HEK293 (cell line): ENCODE measurements at regions not wholly inside any gene's neighbourhood (a gene's known extent, or its start where the extent isn't known, plus 50 kb on each side); places are given as distances from the start of the nearest gene placed in this dataset.

ENCODE experiments used
- CTCF ChIA-PET: fragments of 350-600 bp; formaldehyde crosslinking; extraction: SDS; loops from one replicate; lab custom pipeline; 2021; ENCODE audit warnings: antibody characterized with exemption; lab: Yijun Ruan, JAX
- POLR2A ChIA-PET: fragments of 300-600 bp; formaldehyde crosslinking; extraction: SDS; loops from one replicate; lab custom pipeline; 2020; ENCODE audit warnings: antibody characterized with exemption, inconsistent platforms; lab: Yijun Ruan, JAX
- H3K27ac ChIP-seq: fragments of 200-500 bp; sonication (Bioruptor generic); 2 replicates; pipeline ENCODE4 v1.5.1; 2014; ENCODE audit warnings: low read depth, low read length, control low read depth, inconsistent platforms; ENCODE audit errors: extremely low read depth
- H3K36me3 ChIP-seq, 2 experiments: fragments of 200-500 bp in 1 of 2; sonication (Bioruptor generic) in 1 of 2; 1 replicate in 1 of 2; 2 replicates in 1 of 2; pipeline ENCODE4 v1.5.1; 2014 to 2017; ENCODE audit warnings: inconsistent platforms in 2 of 2, low read length in 2 of 2; ENCODE audit not compliant: control insufficient read depth in 2 of 2, insufficient read depth in 1 of 2
- H3K4me1 ChIP-seq: fragments of 200-500 bp; sonication (Bioruptor generic); 2 replicates; pipeline ENCODE4 v1.5.1; 2014; ENCODE audit warnings: mild to moderate bottlenecking, low read length, inconsistent platforms; ENCODE audit not compliant: control insufficient read depth, insufficient read depth
- H3K4me3 ChIP-seq: 2 replicates; pipeline ENCODE4 v1.5.1; 2011; ENCODE audit warnings: low read depth, mild to moderate bottlenecking, control low read depth, low read length, moderate library complexity
- H3K9me3 ChIP-seq: fragments of 200-500 bp; sonication (Bioruptor generic); 2 replicates; pipeline ENCODE4 v1.5.1; 2014; ENCODE audit warnings: low read depth, low read length, inconsistent platforms; ENCODE audit not compliant: control insufficient read depth, insufficient read depth
- GLI2 ChIP-seq: fragments of 450-650 bp; formaldehyde crosslinking; IDR thresholded peaks from 2 replicates; pipeline ENCODE4; 2017; ENCODE audit warnings: missing biosample characterization, missing genetic modification characterization, low read depth, borderline replicate concordance
- KLF1 ChIP-seq: fragments of 450-650 bp; formaldehyde crosslinking; IDR thresholded peaks from 2 replicates; pipeline ENCODE4 v1.5.1; 2016; ENCODE audit warnings: missing biosample characterization, missing genetic modification characterization
- SP3 ChIP-seq: fragments of 450-650 bp; formaldehyde crosslinking; IDR thresholded peaks from 2 replicates; pipeline ENCODE4 v1.5.1; 2016; ENCODE audit warnings: missing biosample characterization, missing genetic modification characterization
- ZBTB7A ChIP-seq: fragments of 450-650 bp; formaldehyde crosslinking; IDR thresholded peaks from 2 replicates; pipeline ENCODE4 v1.5.1; 2016; ENCODE audit warnings: low read depth, missing biosample characterization, missing genetic modification characterization
- ZNF221 ChIP-seq: fragments of 450-650 bp; formaldehyde crosslinking; IDR thresholded peaks from 2 replicates; pipeline ENCODE4 v1.5.1; 2017; ENCODE audit warnings: missing biosample characterization, missing genetic modification characterization, borderline replicate concordance
- ZNF37A ChIP-seq: fragments of 450-650 bp; IDR thresholded peaks from 2 replicates; pipeline ENCODE4 v1.5.1; 2018; ENCODE audit warnings: missing biosample characterization, missing genetic modification characterization
- ZNF48 ChIP-seq: fragments of 450-650 bp; formaldehyde crosslinking; IDR thresholded peaks from 2 replicates; pipeline ENCODE4 v1.5.1; 2016; ENCODE audit warnings: missing biosample characterization, missing genetic modification characterization
- ZNF560 ChIP-seq: fragments of 450-650 bp; formaldehyde crosslinking; IDR thresholded peaks from 2 replicates; pipeline ENCODE4 v1.5.1; 2017; ENCODE audit warnings: missing biosample characterization, missing genetic modification characterization, borderline replicate concordance
- ZNF639 ChIP-seq: fragments of 450-650 bp; formaldehyde crosslinking; IDR thresholded peaks from 2 replicates; pipeline ENCODE4 v1.5.1; 2016; ENCODE audit warnings: missing biosample characterization, missing genetic modification characterization
- ZNF660 ChIP-seq: fragments of 450-650 bp; IDR thresholded peaks from 2 replicates; pipeline ENCODE4 v1.5.1; 2018; ENCODE audit warnings: missing biosample characterization, mild to moderate bottlenecking, missing genetic modification characterization
- ZNF704 ChIP-seq: fragments of 450-650 bp; formaldehyde crosslinking; IDR thresholded peaks from 2 replicates; pipeline ENCODE4 v1.5.1; 2016; ENCODE audit warnings: missing biosample characterization, missing genetic modification characterization
- ZNF747 ChIP-seq: fragments of 450-650 bp; formaldehyde crosslinking; IDR thresholded peaks from 2 replicates; pipeline ENCODE4 v1.5.1; 2016; ENCODE audit warnings: missing biosample characterization, missing genetic modification characterization
- ZSCAN5A ChIP-seq: fragments of 450-650 bp; formaldehyde crosslinking; IDR thresholded peaks from 2 replicates; pipeline ENCODE4 v1.5.1; 2016; ENCODE audit warnings: missing biosample characterization, missing genetic modification characterization
- TF ChIP-seq, protein P1 (sequence below): fragments of 450-650 bp; formaldehyde crosslinking; IDR thresholded peaks from 2 replicates; pipeline ENCODE4 v1.5.1; 2016; ENCODE audit warnings: missing biosample characterization, missing genetic modification characterization, borderline replicate concordance
- TF ChIP-seq, protein P2 (sequence below): fragments of 450-650 bp; formaldehyde crosslinking; IDR thresholded peaks from 2 replicates; pipeline ENCODE4 v1.5.1; 2017; ENCODE audit warnings: missing biosample characterization, missing genetic modification characterization
- TF ChIP-seq, protein P3 (sequence below): fragments of 450-650 bp; formaldehyde crosslinking; IDR thresholded peaks from 2 replicates; pipeline ENCODE4 v1.5.1; 2016; ENCODE audit warnings: missing biosample characterization, missing genetic modification characterization

- TF ChIP-seq, protein P1, sequence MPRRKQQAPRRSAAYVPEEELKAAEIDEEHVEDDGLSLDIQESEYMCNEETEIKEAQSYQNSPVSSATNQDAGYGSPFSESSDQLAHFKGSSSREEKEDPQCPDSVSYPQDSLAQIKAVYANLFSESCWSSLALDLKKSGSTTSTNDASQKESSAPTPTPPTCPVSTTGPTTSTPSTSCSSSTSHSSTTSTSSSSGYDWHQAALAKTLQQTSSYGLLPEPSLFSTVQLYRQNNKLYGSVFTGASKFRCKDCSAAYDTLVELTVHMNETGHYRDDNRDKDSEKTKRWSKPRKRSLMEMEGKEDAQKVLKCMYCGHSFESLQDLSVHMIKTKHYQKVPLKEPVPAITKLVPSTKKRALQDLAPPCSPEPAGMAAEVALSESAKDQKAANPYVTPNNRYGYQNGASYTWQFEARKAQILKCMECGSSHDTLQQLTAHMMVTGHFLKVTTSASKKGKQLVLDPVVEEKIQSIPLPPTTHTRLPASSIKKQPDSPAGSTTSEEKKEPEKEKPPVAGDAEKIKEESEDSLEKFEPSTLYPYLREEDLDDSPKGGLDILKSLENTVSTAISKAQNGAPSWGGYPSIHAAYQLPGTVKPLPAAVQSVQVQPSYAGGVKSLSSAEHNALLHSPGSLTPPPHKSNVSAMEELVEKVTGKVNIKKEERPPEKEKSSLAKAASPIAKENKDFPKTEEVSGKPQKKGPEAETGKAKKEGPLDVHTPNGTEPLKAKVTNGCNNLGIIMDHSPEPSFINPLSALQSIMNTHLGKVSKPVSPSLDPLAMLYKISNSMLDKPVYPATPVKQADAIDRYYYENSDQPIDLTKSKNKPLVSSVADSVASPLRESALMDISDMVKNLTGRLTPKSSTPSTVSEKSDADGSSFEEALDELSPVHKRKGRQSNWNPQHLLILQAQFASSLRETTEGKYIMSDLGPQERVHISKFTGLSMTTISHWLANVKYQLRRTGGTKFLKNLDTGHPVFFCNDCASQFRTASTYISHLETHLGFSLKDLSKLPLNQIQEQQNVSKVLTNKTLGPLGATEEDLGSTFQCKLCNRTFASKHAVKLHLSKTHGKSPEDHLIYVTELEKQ (tag by site-specific recombination) = no peak
- TF ChIP-seq KLF1 = no peak
- TF ChIP-seq, protein P2, sequence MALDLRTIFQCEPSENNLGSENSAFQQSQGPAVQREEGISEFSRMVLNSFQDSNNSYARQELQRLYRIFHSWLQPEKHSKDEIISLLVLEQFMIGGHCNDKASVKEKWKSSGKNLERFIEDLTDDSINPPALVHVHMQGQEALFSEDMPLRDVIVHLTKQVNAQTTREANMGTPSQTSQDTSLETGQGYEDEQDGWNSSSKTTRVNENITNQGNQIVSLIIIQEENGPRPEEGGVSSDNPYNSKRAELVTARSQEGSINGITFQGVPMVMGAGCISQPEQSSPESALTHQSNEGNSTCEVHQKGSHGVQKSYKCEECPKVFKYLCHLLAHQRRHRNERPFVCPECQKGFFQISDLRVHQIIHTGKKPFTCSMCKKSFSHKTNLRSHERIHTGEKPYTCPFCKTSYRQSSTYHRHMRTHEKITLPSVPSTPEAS (tag by site-specific recombination) = no peak
- no peak for TF ChIP-seq GLI2
- TF ChIP-seq ZBTB7A (tag by site-specific recombination) = no peak
- no peak for TF ChIP-seq ZNF704
- TF ChIP-seq ZSCAN5A (tag by site-specific recombination) = no peak
Measured at GRCh38 chr6:96716221-96716620, 121.1 kb downstream of the GPR63 start (continued).

DNA sequence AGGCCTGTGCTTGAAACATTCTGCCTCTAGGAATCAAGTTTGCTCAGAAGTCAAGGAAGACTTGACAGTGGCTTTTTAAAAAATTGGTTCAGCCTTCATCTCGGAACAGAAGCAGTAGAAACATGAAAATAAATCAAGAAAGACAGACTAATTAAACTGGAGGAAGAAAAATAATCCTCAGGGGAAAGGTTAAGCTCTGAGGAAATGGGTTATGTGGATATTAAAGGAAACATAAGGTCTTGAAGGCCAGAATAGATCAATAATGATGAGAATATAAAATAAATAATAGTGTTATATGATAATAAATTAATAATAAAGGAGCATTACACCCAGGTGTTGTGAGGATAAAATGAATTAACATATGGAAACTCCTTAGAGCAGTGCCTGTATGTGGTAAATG, 121.7 kb downstream of the GPR63 start:
- POLR2A ChIA-PET = no interaction called here
- Histone ChIP-seq H3K36me3 (no peaks in the 10 kb centered on the region), H3K27ac (no peak overlapping the region), H3K9me3 (no peaks in the 10 kb centered on the region), H3K4me1 (no peaks in the 10 kb centered on the region), H3K4me3 (no peak overlapping the region)
- CTCF ChIA-PET = interaction anchor here (0.6 to 1.2 kb wide), 4 partner anchors 11 to 151 kb away, joined by 3 to 10 read pairs (median 3); no protein-coding TSS in a partner anchor
- TF ChIP-seq, protein P3, sequence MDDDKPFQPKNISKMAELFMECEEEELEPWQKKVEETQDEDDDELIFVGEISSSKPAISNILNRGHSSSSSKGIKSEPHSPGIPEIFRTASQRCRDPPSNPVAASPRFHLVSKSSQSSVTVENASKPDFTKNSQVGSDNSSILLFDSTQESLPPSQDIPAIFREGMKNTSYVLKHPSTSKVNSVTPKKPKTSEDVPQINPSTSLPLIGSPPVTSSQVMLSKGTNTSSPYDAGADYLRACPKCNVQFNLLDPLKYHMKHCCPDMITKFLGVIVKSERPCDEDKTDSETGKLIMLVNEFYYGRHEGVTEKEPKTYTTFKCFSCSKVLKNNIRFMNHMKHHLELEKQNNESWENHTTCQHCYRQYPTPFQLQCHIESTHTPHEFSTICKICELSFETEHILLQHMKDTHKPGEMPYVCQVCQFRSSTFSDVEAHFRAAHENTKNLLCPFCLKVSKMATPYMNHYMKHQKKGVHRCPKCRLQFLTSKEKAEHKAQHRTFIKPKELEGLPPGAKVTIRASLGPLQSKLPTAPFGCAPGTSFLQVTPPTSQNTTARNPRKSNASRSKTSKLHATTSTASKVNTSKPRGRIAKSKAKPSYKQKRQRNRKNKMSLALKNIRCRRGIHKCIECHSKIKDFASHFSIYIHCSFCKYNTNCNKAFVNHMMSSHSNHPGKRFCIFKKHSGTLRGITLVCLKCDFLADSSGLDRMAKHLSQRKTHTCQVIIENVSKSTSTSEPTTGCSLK (tag by site-specific recombination) = no peak
- TF ChIP-seq ZSCAN5A (tag by site-specific recombination) (no peak), ZNF37A (no peak), ZNF660 (tag by site-specific recombination) (no peak), ZNF747 (tag by site-specific recombination) (no peak), ZNF639 (tag by site-specific recombination) (no peak), ZNF48 (tag by site-specific recombination) (no peak), SP3 (tag by site-specific recombination) (no peak), ZNF221 (tag by site-specific recombination) (no peak), ZNF560 (tag by site-specific recombination) (no peak)
- TF ChIP-seq, protein P2 (tag by site-specific recombination) = no peak
